Large intestine (tissue), 3 donors: ENCODE measurements at regions not wholly inside any gene's neighbourhood (a gene's known extent, or its start where the extent isn't known, plus 50 kb on each side); places are given as distances from the start of the nearest gene placed in this dataset.
A peak's percentile ranks its signal among the peaks of the same experiment; 100 is the strongest.

ENCODE experiments used
- DNase-seq, 2 donors: peaks; one replicate each; pipeline versions ENCODE4 v3.0.0 to v3.0.0-alpha.2; 2013
- H3K27ac ChIP-seq: one replicate; pipeline ENCODE4 v1.5.1; 2013; ENCODE audit warnings: low read length
- H3K27me3 ChIP-seq: 2 replicates; pipeline ENCODE4 v1.6.1; 2013; ENCODE audit warnings: low read length; ENCODE audit not compliant: control insufficient read depth, insufficient read depth
- H3K36me3 ChIP-seq: 2 replicates; pipeline ENCODE4 v1.6.1; 2013; ENCODE audit warnings: low read length; ENCODE audit not compliant: control insufficient read depth, insufficient read depth
- H3K4me1 ChIP-seq: one replicate; pipeline ENCODE4 v1.6.1; 2013; ENCODE audit warnings: low read length; ENCODE audit not compliant: control insufficient read depth, insufficient read depth
- H3K4me3 ChIP-seq: one replicate; pipeline ENCODE4 v1.5.1; 2013; ENCODE audit warnings: low read length
- H3K9me3 ChIP-seq: one replicate; pipeline ENCODE4 v1.6.1; 2013; ENCODE audit warnings: mild to moderate bottlenecking, low read depth, low read length, moderate library complexity; ENCODE audit not compliant: control insufficient read depth
- WGBS: methylation state at CpG from one replicate; pipeline ENCODE4 v1.1.5; 2013; ENCODE audit warnings: low lambda C conversion rate; ENCODE audit not compliant: insufficient coverage; 5-methylcytosine and 5-hydroxymethylcytosine counted together

DNA sequence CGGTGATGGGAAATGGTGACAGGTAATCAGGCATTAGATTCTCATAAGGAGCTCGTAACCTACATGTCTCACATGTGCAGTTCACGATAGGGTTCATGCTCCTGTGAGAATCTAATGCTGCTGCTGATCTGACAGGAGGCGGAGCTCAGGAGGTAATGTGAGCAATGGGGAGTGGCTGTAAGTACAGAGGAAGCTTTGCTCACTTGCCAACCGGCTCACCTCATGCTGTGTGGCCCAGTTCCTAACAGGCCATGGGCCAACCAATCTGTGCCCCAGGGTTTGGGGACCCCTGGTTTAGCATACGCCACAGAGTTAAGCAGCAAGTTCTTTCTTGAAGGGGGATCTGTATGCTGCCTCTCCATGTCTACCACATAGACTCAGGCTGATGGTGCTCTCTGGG is 133.1 kb downstream of the IQUB start:
- no peaks in the 10 kb centered on the region for H3K9me3 ChIP-seq
- H3K4me1 ChIP-seq: no peaks in the 10 kb centered on the region
- no peaks in the 10 kb centered on the region for H3K27me3 ChIP-seq
- no peak overlapping the region for H3K4me3 ChIP-seq
- H3K27ac ChIP-seq: no peak overlapping the region
- no peak for DNase-seq
- WGBS: no CpG with 5 or more reads among the region's 6 CpGs
- no peaks in the 10 kb centered on the region for H3K36me3 ChIP-seq

DNA sequence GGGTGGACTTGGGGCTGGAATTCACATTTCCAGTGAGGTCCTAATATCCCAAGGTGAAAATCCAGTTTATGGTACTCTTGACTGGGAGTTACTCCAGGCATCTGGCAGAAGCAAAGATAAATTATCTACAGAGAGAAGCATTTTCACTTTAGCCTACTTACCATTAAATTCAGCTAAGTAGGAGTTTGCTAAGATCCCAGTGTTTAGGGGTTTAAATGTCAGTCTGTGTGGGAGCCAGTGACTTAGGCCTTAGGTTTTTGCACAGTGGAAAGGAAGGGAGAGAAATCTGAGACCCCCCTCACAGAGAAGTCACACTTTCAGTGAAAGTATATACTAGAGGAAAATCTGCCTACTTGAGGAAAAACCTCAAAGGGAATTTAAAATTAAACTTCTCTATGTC is 134.2 kb downstream of the IQUB start:
- Histone ChIP-seq H3K4me3 (no peak overlapping the region), H3K9me3 (no peaks in the 10 kb centered on the region), H3K36me3 (no peaks in the 10 kb centered on the region), H3K4me1 (no peaks in the 10 kb centered on the region), H3K27ac (no peak overlapping the region), H3K27me3 (no peaks in the 10 kb centered on the region)
- no peak for DNase-seq

DNA sequence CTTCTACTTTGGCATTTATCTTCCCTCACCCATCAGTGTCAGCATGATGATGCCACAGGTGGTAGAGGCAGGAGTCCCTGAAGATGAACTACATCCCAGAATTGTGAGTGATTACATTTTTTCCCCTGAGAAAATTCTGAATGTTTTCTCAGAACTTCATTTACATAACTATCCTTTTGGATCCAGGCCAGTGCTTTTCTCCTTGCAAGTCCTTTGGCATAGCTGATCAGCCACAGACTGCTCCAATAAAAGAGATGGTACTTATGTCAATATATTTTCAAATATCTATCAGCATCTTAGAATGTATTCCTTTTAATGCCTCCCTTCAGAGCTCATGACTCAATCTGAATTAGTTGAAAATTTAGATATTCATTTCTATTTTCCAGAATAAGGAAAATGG is 135.5 kb downstream of the IQUB start:
- no peaks in the 10 kb centered on the region for H3K9me3 ChIP-seq
- H3K4me3 ChIP-seq: no peak overlapping the region
- DNase-seq: no peak
- H3K4me1 ChIP-seq: no peaks in the 10 kb centered on the region
- H3K27me3 ChIP-seq: no peaks in the 10 kb centered on the region
- H3K27ac ChIP-seq: no peak overlapping the region
- H3K36me3 ChIP-seq: no peaks in the 10 kb centered on the region

DNA sequence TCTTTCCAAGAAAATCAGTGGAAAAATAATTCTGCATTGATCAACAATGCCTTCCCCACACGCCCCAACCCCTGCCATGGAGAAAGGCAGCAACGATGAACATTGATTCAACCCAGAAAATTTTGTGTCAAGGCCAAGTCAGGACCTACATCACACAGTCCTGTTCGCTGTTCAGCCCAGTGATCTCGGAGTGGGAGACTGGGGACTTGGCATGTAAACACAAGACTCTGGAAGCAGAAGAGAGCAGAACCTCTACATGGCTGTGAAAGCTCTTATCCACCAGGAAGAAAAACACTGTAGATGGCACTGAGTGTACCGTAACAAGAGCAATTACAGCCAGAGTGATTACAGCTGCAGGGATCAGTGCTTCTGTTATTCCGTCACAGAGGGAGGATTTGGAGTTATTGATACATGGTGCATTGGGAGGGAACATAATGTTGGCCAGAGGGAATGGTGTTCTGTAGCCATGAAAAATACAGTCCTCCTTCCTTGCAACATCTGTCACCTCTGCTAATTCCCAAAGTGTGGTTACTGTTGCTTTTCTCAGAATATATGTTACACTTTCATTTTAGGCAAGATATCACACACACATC is 136.6 kb downstream of the IQUB start:
- Histone ChIP-seq H3K36me3 (no peaks in the 10 kb centered on the region), H3K4me1 (no peaks in the 10 kb centered on the region), H3K4me3 (no peak overlapping the region), H3K27me3 (no peaks in the 10 kb centered on the region), H3K27ac (no peak overlapping the region), H3K9me3 (no peaks in the 10 kb centered on the region)
- WGBS: 100% methylated on average over 1 of the region's 6 CpGs
- no peak for DNase-seq

DNA sequence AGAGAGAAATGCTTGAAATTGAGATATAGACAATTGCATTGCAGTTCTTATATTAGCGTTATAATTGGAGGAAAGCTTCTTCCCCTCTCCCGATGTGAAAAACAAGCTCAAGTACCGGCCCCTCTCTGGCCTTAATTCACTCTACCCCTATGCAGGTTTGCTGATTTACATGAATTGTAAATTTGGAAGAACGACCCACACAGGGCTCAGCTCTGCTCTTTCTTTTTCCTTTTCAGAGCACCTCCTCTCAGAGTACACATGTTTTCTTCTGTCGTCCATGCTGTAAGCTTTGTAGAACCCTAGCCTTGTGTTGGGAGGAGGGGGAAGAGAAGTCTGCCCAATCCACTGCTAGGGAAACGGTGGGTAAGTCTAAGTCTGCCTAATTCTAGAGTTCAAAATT is 140.8 kb downstream of the IQUB start:
- Histone ChIP-seq H3K4me3 (no peak overlapping the region), H3K4me1 (no peaks in the 10 kb centered on the region), H3K9me3 (no peaks in the 10 kb centered on the region), H3K27me3 (no peaks in the 10 kb centered on the region), H3K36me3 (no peaks in the 10 kb centered on the region), H3K27ac (no peak overlapping the region)
- no peak for DNase-seq
- WGBS: no CpG with 5 or more reads among the region's 6 CpGs

DNA sequence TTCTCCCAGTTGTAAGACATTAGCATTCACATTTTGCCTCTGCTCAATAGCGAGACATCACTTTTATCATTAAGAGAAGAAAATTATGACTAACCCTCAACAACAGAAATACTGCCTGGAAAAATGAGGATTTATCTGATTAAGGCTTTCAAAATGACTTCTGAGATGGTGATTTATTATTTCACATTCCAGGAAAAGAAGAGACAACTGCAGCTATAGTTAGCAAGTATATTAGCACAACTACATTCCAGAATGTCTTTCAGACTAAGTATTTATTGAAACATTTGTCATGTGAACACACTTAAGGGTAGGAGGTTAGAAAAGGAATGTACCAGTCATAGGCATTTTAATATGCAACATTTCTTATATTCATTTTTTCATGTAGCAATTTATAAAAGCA is 162.0 kb downstream of the IQUB start:
- no peak for DNase-seq
- no peaks in the 10 kb centered on the region for H3K36me3 ChIP-seq
- H3K27me3 ChIP-seq: no peaks in the 10 kb centered on the region
- no CpG with 5 or more reads among the region's 1 CpG for WGBS
- no peaks in the 10 kb centered on the region for H3K4me1 ChIP-seq
- no peak overlapping the region for H3K27ac ChIP-seq
- H3K9me3 ChIP-seq: no peaks in the 10 kb centered on the region
- no peak overlapping the region for H3K4me3 ChIP-seq

DNA sequence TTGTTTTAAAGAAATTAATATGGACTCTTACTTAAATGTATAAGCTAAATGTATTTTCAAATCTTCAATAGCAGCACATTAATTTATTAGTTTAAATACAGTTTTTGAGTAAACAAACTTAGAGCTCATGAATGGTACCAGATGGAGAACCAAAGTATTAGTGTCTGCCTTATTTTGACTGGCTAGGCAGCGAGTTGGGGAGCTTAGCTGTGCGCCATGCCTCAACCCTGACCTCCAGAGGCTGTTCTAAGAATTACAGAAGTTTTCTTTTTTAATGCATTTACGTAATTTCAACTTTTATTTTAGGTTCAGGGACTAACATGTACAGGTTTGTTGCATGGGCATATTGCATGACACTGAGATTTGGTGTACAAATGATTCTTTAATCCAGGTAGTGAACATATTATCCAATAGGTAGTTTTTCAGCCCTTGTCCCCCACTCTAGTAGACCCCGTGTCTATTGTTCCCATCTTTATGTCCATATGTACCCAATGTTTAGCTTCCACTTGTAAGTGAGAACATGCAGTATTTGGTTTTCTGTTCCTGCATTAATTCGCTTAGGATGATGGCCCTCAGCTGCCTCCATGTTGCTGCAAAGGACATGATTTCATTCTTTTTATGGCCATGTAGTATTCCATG is 166.8 kb downstream of the IQUB start:
- no peaks in the 10 kb centered on the region for H3K27me3 ChIP-seq
- no peak overlapping the region for H3K4me3 ChIP-seq
- H3K36me3 ChIP-seq: no peaks in the 10 kb centered on the region
- 60% methylated on average over 1 of the region's 5 CpGs for WGBS
- H3K9me3 ChIP-seq: no peaks in the 10 kb centered on the region
- peak in 1 of 2 donors; percentile 21 for DNase-seq
- no peaks in the 10 kb centered on the region for H3K4me1 ChIP-seq
- H3K27ac ChIP-seq: no peak overlapping the region

DNA sequence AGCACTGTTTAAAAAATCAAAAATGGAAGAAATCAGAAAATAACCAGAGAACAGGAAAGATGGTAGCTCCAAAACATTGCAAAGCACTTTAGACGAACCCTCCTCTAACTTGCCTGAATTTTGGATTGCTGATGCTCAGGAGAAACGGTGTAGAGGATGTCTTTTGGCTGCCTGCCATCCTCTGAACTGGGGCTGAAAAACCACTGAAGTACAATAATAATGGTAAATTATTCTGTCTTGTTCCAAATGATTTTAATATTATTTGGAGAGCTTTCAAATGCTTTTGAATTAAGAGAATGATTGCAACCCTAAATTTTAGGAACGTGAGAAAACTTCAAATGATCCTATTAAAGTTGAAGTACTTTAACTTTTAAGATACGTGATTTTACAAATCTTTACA is 167.3 kb upstream of the SLC13A1 start:
- Histone ChIP-seq H3K27me3 (no peaks in the 10 kb centered on the region), H3K36me3 (no peaks in the 10 kb centered on the region), H3K4me1 (no peaks in the 10 kb centered on the region), H3K9me3 (no peaks in the 10 kb centered on the region), H3K4me3 (no peak overlapping the region), H3K27ac (no peak overlapping the region)
- no peak for DNase-seq
- 80% methylated on average over 2 of the region's 4 CpGs for WGBS

DNA sequence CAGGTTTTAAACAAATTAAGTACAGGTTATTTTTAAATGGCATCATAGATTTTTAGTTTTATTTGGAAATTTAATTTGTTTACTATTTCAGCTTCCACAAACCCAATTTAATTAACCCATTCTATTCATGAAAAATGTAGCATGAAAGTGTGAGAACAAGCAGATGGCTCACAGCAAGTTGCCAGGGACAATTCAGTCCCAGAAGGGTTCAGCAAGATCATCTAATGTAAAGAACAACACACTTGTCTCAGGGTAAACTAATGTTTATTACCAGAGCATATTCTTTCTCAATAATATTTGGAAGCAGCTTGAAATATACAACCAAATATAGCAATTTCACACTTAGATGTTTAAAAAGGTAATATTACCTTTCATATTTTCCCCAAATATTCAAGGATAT is 166.9 kb upstream of the SLC13A1 start:
- H3K4me3 ChIP-seq: no peak overlapping the region
- no peaks in the 10 kb centered on the region for H3K9me3 ChIP-seq
- no peaks in the 10 kb centered on the region for H3K27me3 ChIP-seq
- H3K4me1 ChIP-seq: no peaks in the 10 kb centered on the region
- no peak overlapping the region for H3K27ac ChIP-seq
- no peaks in the 10 kb centered on the region for H3K36me3 ChIP-seq
- DNase-seq: no peak

DNA sequence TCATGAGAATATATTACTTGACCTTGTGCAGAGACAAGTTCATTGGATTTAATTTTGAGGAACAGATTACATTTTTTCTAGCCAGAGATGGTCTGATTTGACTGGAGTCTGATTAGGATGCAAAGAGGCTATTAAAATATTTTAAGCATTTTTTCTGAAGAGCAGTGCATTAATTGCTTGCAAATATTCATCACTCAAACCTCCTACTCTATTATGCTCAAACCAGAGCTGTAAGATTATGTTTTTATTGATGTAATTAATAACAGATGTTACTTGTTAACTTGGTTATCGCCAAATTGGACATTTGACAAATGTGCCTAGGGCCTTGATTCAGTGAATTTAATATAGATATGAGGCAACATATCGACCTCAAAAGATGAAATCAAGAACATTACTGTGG is 160.9 kb upstream of the SLC13A1 start:
- 95% methylated on average over 2 of the region's 2 CpGs for WGBS
- Histone ChIP-seq H3K9me3 (no peaks in the 10 kb centered on the region), H3K4me1 (peaks cover 4% of the 10 kb centered on the region), H3K4me3 (no peak overlapping the region), H3K36me3 (no peaks in the 10 kb centered on the region), H3K27ac (no peak overlapping the region), H3K27me3 (no peaks in the 10 kb centered on the region)
- DNase-seq: no peak

DNA sequence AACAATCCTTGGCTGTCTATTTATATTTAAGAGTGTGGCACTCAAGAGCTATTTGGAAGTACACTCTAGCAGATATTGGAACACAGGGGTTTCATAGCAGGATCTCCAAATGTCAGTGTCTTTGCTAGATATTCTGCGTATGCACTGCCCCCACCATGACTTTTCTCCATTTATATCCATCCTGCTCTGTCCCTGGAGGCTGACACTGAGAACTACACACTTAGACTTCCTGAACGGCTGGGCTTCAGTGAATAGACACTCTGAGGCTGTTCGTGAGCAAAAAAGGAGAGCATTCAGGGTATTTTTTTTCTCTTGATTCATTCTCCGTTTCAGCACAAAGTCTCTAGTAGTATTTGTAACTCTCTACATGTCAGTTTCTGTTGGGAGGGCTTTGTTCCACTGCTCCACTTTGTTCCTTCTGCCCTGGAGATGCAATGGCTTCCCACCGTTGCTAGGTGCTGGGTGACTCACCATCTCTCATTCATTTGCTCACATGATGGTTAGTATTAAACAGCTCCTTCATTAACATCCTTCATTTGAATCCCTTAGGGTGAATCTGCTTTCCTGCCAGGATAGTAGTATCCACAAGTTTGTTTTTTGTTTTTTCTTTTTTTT is 155.9 kb upstream of the SLC13A1 start:
- peak in 1 of 2 donors; percentile 23 for DNase-seq
- no peaks in the 10 kb centered on the region for H3K27me3 ChIP-seq
- H3K27ac ChIP-seq: no peak overlapping the region
- no peaks in the 10 kb centered on the region for H3K36me3 ChIP-seq
- no peak overlapping the region for H3K4me3 ChIP-seq
- WGBS: no CpG with 5 or more reads among the region's 5 CpGs
- H3K9me3 ChIP-seq: no peaks in the 10 kb centered on the region
- H3K4me1 ChIP-seq: peaks cover 11% of the 10 kb centered on the region
